Pancreas (tissue), 10 donors: ENCODE measurements at regions not wholly inside any gene's neighbourhood (a gene's known extent, or its start where the extent isn't known, plus 50 kb on each side); places are given as distances from the start of the nearest gene placed in this dataset.

ENCODE experiments used
- ATAC-seq, 4 donors: fragments of 200-7000 bp; cut with Tn5 transposase; one replicate each; pipeline versions ENCODE4 v1.8.0 to v1.9.1; 2020; ENCODE audit warnings: mild to moderate bottlenecking in 4 of 4, moderate library complexity in 4 of 4
- DNase-seq, 6 donors: peaks; one replicate each; pipeline ENCODE4 v3.0.0-alpha.2; 2020
- FAIRE-seq: peaks from 2 replicates; lab custom pipeline; 2012; peaks lifted over from hg19 to GRCh38; lab: Jason Lieb, UNC
- H3K27ac ChIP-seq, 4 donors: fragments of 200-600 bp; sonication (generic); 1 replicate in 3 of 4; 2 replicates in 1 of 4; pipeline versions ENCODE4 v1.5.0 to v1.8.0; 2020
- H3K27me3 ChIP-seq, 4 donors: fragments of 200-600 bp; one replicate each; pipeline ENCODE4 v1.8.0; 2021
- H3K36me3 ChIP-seq, 3 donors: fragments of 200-600 bp; sonication (generic) in 1 of 3; one replicate each; pipeline versions ENCODE4 v1.5.0 to v1.8.0; 2020 to 2021
- H3K4me1 ChIP-seq, 3 donors: fragments of 200-600 bp; one replicate each; pipeline ENCODE4 v1.8.0; 2021
- H3K4me3 ChIP-seq, 4 donors: fragments of 200-600 bp; sonication (generic) in 2 of 4; one replicate each; pipeline versions ENCODE4 v1.5.0 to v1.8.0; 2020 to 2021
- H3K9me3 ChIP-seq, 4 donors: fragments of 200-600 bp; one replicate each; pipeline ENCODE4 v1.8.0; 2021
- CTCF ChIP-seq, 4 donors: fragments of 200-600 bp; sonication (generic) in 3 of 4; IDR thresholded peaks; one replicate each; pipeline versions ENCODE4 v1.5.0 to v1.8.0; 2021; ENCODE audit warnings: antibody characterized with exemption in 4 of 4
- WGBS, 2 donors: extraction: QIAGEN DNeasy Blood & Tissue Kit; methylation state at CpG; one replicate each; pipeline ENCODE4 v1.1.7; 2013; 5-methylcytosine and 5-hydroxymethylcytosine counted together
- intact Hi-C, 3 donors: fragments of 100-400 bp; cut with DNase I; formaldehyde crosslinking; loops; one replicate each; pipeline versions ENCODE4 v1.11.1 to v1.14.2; 2022
- donor health status: healthy with polysubstance abuse.
- donor health status: DM: no; HTN: no; CAD: no; lungs with moderate emphysema.
- donor health status: DM: no; HTN: no; CAD: no.
- donor health status: control.
- donor health status: control.
- donor health status: Bipolar disorder and iron deficiency.
- donor health status: DM: yes; HTN: yes; CAD: no.
- donor health status: DM: no; HTN: no; CAD: no.
- donor health status: DM: no; HTN: no; CAD: no.
- donor health status: DM: yes; HTN: yes; CAD: no.

- no peaks in the 10 kb centered on the region for H3K27me3 ChIP-seq
- no peak overlapping the region for H3K27ac ChIP-seq
- no peak overlapping the region for H3K4me3 ChIP-seq
- H3K9me3 ChIP-seq: no peaks in the 10 kb centered on the region
- FAIRE-seq (no peak), DNase-seq (no peak), ATAC-seq (peak in 2 of 4 donors; percentile 24 to 32)
- H3K36me3 ChIP-seq: no peaks in the 10 kb centered on the region
- intact Hi-C loops: loop anchor here in 2 of 3 donors (5.0 to 10.0 kb wide), 2 partner anchors 682 to 690 kb away; no protein-coding TSS in a partner anchor
- 44 to 48% methylated on average over 6 of the region's 6 CpGs for WGBS, 2 donors
- peaks cover 0 to 7% (median 0%) of the 10 kb centered on the region in 3 donors for H3K4me1 ChIP-seq
- no peak for TF ChIP-seq CTCF (IDR thresholded peaks at IDR 0.05)
Measured at GRCh38 chr3:24684506-24685023, 189.9 kb upstream of the THRB start.

- Histone ChIP-seq H3K27ac (no peak overlapping the region), H3K9me3 (no peaks in the 10 kb centered on the region), H3K27me3 (no peaks in the 10 kb centered on the region), H3K4me3 (no peak overlapping the region), H3K36me3 (no peaks in the 10 kb centered on the region), H3K4me1 (peaks cover 0 to 7% (median 0%) of the 10 kb centered on the region in 3 donors)
- ATAC-seq: peak in 1 of 4 donors; percentile 46
- FAIRE-seq: no peak
- DNase-seq: no peak
- TF ChIP-seq CTCF (IDR thresholded peaks at IDR 0.05): no peak
- WGBS, 2 donors: 50 to 71% methylated on average over 1 of the region's 1 CpG
- intact Hi-C loops: loop anchor here in 1 of 3 donors (10.0 kb wide), 1 partner anchor 692 kb away; no protein-coding TSS in a partner anchor
Measured at GRCh38 chr3:24686808-24687207, 192.2 kb upstream of the THRB start.

- no peak overlapping the region for H3K27ac ChIP-seq
- no peaks in the 10 kb centered on the region for H3K27me3 ChIP-seq
- H3K4me1 ChIP-seq: peaks cover 0 to 7% (median 0%) of the 10 kb centered on the region in 3 donors
- FAIRE-seq (no peak), DNase-seq (no peak), ATAC-seq (no peak)
- intact Hi-C loops: loop anchor here in 1 of 3 donors (10.0 kb wide), 1 partner anchor 693 kb away; no protein-coding TSS in a partner anchor
- TF ChIP-seq CTCF (IDR thresholded peaks at IDR 0.05): no peak
- H3K4me3 ChIP-seq: no peak overlapping the region
- H3K9me3 ChIP-seq: no peaks in the 10 kb centered on the region
- H3K36me3 ChIP-seq: no peaks in the 10 kb centered on the region
- 88 to 91% methylated on average over 7 of the region's 7 CpGs for WGBS, 2 donors
Measured at GRCh38 chr3:24687671-24688070, 193.0 kb upstream of the THRB start.

DNA sequence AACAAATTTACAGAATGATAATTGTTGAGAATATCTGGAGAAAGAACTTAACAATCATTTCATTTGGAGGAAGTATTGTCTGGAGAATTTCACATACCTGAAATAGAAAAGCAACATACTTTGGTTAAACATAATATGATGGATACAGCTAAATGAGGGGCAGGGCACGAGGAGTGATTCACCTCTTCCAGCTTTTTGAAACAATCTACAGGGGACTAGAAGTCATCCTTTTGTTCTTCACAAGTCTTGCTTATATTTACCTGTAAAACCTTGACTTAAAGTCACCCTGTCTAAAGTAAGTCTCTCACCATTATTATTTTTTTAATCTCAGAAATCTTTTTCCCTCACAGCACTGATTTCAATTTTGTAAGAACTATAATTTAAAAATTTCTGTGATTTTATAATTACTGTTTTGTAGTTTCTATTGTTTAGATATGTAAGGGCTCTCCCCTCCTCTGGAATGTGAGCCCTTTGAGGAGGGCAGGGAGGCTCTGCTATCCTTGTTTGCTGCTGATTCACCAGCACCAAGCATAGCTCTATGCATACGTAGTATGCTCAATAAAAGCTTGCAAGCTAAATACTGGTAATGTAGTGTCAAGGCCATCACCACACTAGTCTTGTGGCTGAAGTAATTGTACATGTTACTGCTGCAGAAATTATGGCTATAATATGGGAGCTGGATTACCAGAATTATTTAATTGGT lies 193.9 kb upstream of the THRB start:
- DNase-seq: no peak
- FAIRE-seq: no peak
- WGBS, 2 donors: 53 to 55% methylated on average over 2 of the region's 2 CpGs
- H3K9me3 ChIP-seq: no peaks in the 10 kb centered on the region
- intact Hi-C loops: loop anchor here in 1 of 3 donors (10.0 kb wide), 1 partner anchor 694 kb away; no protein-coding TSS in a partner anchor
- peaks cover 0 to 5% (median 0%) of the 10 kb centered on the region in 3 donors for H3K4me1 ChIP-seq
- no peak for TF ChIP-seq CTCF (IDR thresholded peaks at IDR 0.05)
- no peaks in the 10 kb centered on the region for H3K36me3 ChIP-seq
- no peak for ATAC-seq
- no peak overlapping the region for H3K4me3 ChIP-seq
- H3K27me3 ChIP-seq: no peaks in the 10 kb centered on the region
- no peak overlapping the region for H3K27ac ChIP-seq

DNA sequence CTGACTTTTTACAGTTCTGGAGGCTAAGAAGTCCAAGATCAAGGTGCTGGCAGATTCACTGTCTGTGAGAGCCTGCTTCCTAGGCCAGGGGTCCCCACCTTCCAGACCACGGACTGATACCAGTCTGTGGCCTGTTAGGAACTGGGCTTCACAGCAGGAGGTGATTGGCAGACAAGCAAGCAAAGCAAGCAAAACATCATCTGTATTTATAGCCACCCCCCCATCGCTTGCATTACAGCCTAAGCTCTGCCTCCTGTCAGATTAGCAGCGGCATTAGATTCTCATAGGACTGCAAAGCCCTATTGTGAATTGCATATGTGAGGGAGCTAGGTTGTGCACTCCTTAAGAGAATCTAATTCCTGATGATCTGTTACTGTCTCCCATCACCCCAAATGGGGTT lies 194.7 kb upstream of the THRB start:
- ATAC-seq (no peak), DNase-seq (no peak), FAIRE-seq (no peak)
- Histone ChIP-seq H3K36me3 (no peaks in the 10 kb centered on the region), H3K27ac (no peak overlapping the region), H3K4me3 (no peak overlapping the region), H3K9me3 (no peaks in the 10 kb centered on the region), H3K27me3 (no peaks in the 10 kb centered on the region), H3K4me1 (no peaks in the 10 kb centered on the region)
- intact Hi-C loops: loop anchor here in 1 of 3 donors (10.0 kb wide), 1 partner anchor 695 kb away; no protein-coding TSS in a partner anchor
- TF ChIP-seq CTCF (IDR thresholded peaks at IDR 0.05): no peak
- 79 to 80% methylated on average over 3 of the region's 3 CpGs for WGBS, 2 donors
